SK-N-SH (cell line): ENCODE measurements at regions not wholly inside any gene's neighbourhood (a gene's known extent, or its start where the extent isn't known, plus 50 kb on each side); places are given as distances from the start of the nearest gene placed in this dataset.
A peak's percentile ranks its signal among the peaks of the same experiment; 100 is the strongest.

Source experiments
- CTCF ChIA-PET: fragments of 300-600, 350-600 bp; formaldehyde crosslinking; extraction: SDS; loops from one replicate; lab custom pipeline; 2021; lab: Yijun Ruan, JAX
- POLR2A ChIA-PET: fragments of 350-600 bp; sonication (Branson Sonifier 250); formaldehyde crosslinking; extraction: SDS; loops from one replicate; lab custom pipeline; 2020; ENCODE audit warnings: antibody characterized with exemption, inconsistent platforms; lab: Yijun Ruan, JAX
- DNase-seq: peaks from one replicate; pipeline ENCODE4 v3.0.0; 2012
- H2AFZ ChIP-seq: fragments of 200-600 bp; sonication (generic); 2 replicates; pipeline ENCODE4 v1.8.1; 2016; ENCODE audit warnings: antibody characterized with exemption, mild to moderate bottlenecking, low read depth
- H3F3A ChIP-seq: fragments of 200-600 bp; sonication (generic); replicated peaks from 2 replicates; pipeline ENCODE3; 2016; ENCODE audit warnings: antibody characterized with exemption, mild to moderate bottlenecking; ENCODE audit not compliant: insufficient read depth
- H3K27ac ChIP-seq, 2 experiments: fragments of 200-500 bp in 1 of 2; fragments of 200-600 bp in 1 of 2; sonication (Bioruptor generic) in 1 of 2; sonication (generic), shearing (Covaris generic) in 1 of 2; 2 replicates each; pipeline versions ENCODE4 v1.5.1 to v1.6.1; 2014 to 2016; ENCODE audit warnings: low read depth in 2 of 2, inconsistent platforms in 1 of 2, low read length in 1 of 2, mild to moderate bottlenecking in 1 of 2, mixed read lengths in 1 of 2
- H3K27me3 ChIP-seq: fragments of 200-600 bp; sonication (generic), shearing (Covaris generic); 2 replicates; pipeline ENCODE4 v1.6.1; 2016; ENCODE audit warnings: mixed run types; ENCODE audit not compliant: insufficient read depth
- H3K36me3 ChIP-seq, 2 experiments: fragments of 200-500 bp in 1 of 2; fragments of 200-600 bp in 1 of 2; sonication (Bioruptor generic) in 1 of 2; sonication (generic) in 1 of 2; replicated peaks in 1 of 2; 2 replicates each; pipeline versions ENCODE3 to v1.5.1; 2014 to 2016; ENCODE audit warnings: low read length in 1 of 2, mild to moderate bottlenecking in 1 of 2; ENCODE audit not compliant: insufficient read depth in 2 of 2, control insufficient read depth in 1 of 2
- H3K4me1 ChIP-seq, 2 experiments: fragments of 200-500 bp in 1 of 2; fragments of 200-600 bp in 1 of 2; sonication (Bioruptor generic) in 1 of 2; sonication (generic), shearing (Covaris generic) in 1 of 2; 2 replicates each; pipeline versions ENCODE4 v1.5.1 to v1.6.1; 2014 to 2016; ENCODE audit warnings: low read depth in 1 of 2, low read length in 1 of 2, mixed run types in 1 of 2; ENCODE audit not compliant: insufficient read depth in 2 of 2, control insufficient read depth in 1 of 2
- H3K4me2 ChIP-seq: fragments of 200-600 bp; sonication (generic), shearing (Covaris generic); 2 replicates; pipeline ENCODE4 v1.6.1; 2017; ENCODE audit warnings: mixed run types
- H3K4me3 ChIP-seq, 2 experiments: fragments of 200-500 bp in 1 of 2; fragments of 200-600 bp in 1 of 2; sonication (Bioruptor generic) in 1 of 2; sonication (generic), shearing (Covaris generic) in 1 of 2; 2 replicates each; pipeline versions ENCODE4 v1.5.1 to v1.8.1; 2014 to 2016; ENCODE audit warnings: low read depth in 2 of 2, inconsistent platforms in 1 of 2, low read length in 1 of 2, mild to moderate bottlenecking in 1 of 2, mixed read lengths in 1 of 2, moderate library complexity in 1 of 2
- H3K79me2 ChIP-seq: fragments of 200-600 bp; sonication (generic); 2 replicates; pipeline ENCODE4 v1.8.1; 2017; ENCODE audit warnings: mild to moderate bottlenecking; ENCODE audit not compliant: insufficient read depth
- H3K9ac ChIP-seq: fragments of 200-600 bp; sonication (generic); 2 replicates; pipeline ENCODE4 v1.6.1; 2017; ENCODE audit warnings: mixed run types
- H3K9me2 ChIP-seq: fragments of 200-600 bp; sonication (generic); 2 replicates; pipeline ENCODE4 v1.6.1; 2017; ENCODE audit warnings: mixed run types
- H3K9me3 ChIP-seq: fragments of 200-600 bp; sonication (generic); 2 replicates; pipeline ENCODE4 v1.6.1; 2017; ENCODE audit warnings: mixed run types, mild to moderate bottlenecking, moderate library complexity
- H4K20me1 ChIP-seq: fragments of 200-600 bp; sonication (generic); 2 replicates; pipeline ENCODE4 v1.6.1; 2017; ENCODE audit warnings: mild to moderate bottlenecking, mixed run types; ENCODE audit not compliant: insufficient read depth
- ELF1 ChIP-seq: IDR thresholded peaks from 2 replicates; pipeline ENCODE4 v1.4.0; 2012
- FOXJ3 ChIP-seq: sonication (generic); formaldehyde crosslinking; IDR thresholded peaks from 2 replicates; pipeline ENCODE4 v1.5.1; 2020; ENCODE audit warnings: mild to moderate bottlenecking, missing genetic modification reagents
- GABPA ChIP-seq: IDR thresholded peaks from 2 replicates; pipeline ENCODE4 v1.4.0; 2012; ENCODE audit warnings: low read depth, mild to moderate bottlenecking
- JUND ChIP-seq: IDR thresholded peaks from 2 replicates; pipeline ENCODE4 v1.4.0; 2012
- MXI1 ChIP-seq: IDR thresholded peaks from 2 replicates; pipeline ENCODE4 v1.6.1; 2012; ENCODE audit warnings: mild to moderate bottlenecking, low read depth, low read length, improper control_type of control experiment
- RCOR1 ChIP-seq: fragments of 150-350 bp; IDR thresholded peaks from 2 replicates; pipeline ENCODE4 v1.6.1; 2017; ENCODE audit warnings: antibody characterized with exemption, low read length
- REST ChIP-seq: IDR thresholded peaks from 2 replicates; pipeline ENCODE4 v1.6.1; 2012; ENCODE audit warnings: mild to moderate bottlenecking, low read depth, low read length, moderate library complexity
- RXRA ChIP-seq: IDR thresholded peaks from 2 replicates; pipeline ENCODE4 v1.4.0; 2012; ENCODE audit warnings: low read depth, mild to moderate bottlenecking, borderline replicate concordance
- USF2 ChIP-seq: fragments of 150-350 bp; IDR thresholded peaks from 2 replicates; pipeline ENCODE4 v1.6.1; 2017; ENCODE audit warnings: antibody characterized with exemption, low read length, low read depth, borderline replicate concordance
- WGBS: methylation state at CpG from one replicate; pipeline ENCODE4 v1.1.6; 2017; ENCODE audit warnings: low lambda C conversion rate; 5-methylcytosine and 5-hydroxymethylcytosine counted together
- TF ChIP-seq, protein P1 (sequence below): fragments of 200-600 bp; sonication (generic); IDR thresholded peaks from 2 replicates; pipeline ENCODE4 v1.6.1; 2017; ENCODE audit warnings: antibody characterized with exemption, mild to moderate bottlenecking, moderate library complexity
- TF ChIP-seq, protein P2 (sequence below): IDR thresholded peaks from 2 replicates; pipeline ENCODE4 v1.4.0; 2012; ENCODE audit warnings: low read depth
- TF ChIP-seq, protein P3 (sequence below): IDR thresholded peaks from 2 replicates; pipeline ENCODE4 v1.4.0; 2012; ENCODE audit warnings: low read depth, borderline replicate concordance

DNA sequence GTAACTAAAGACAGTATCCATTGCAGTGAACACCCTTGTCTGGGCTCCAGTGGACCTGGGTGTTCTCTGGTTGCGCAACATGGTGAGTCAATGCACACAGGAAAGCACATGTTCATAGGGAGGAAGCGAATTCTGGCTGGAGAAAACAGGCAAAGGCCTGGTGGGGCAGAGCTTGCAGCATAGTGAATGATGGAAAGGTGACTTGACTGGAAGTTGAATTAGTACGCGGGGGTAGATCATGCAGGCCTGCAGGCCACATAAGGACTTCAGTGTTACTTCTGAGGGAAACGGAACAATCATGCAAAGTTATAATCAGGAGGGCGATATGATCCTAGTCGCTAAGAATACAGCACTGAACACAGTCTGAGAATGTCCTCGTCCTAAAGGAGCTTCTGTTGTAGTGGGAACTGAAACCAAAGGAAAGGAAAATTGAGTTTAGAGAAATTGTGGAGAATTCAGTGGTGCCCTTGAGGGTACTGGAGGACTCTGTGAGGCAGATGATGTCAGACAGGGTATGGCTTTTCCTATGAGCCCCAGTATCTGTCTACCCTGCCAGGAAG lies 71.9 kb upstream of the RANBP3L start:
- no peaks in the 10 kb centered on the region for H3K9me3 ChIP-seq
- TF ChIP-seq JUND (no peak), RXRA (no peak), ELF1 (no peak), GABPA (no peak), MXI1 (no peak), REST (no peak), USF2 (no peak), FOXJ3 (CRISPR knock-in tag) (no peak), RCOR1 (no peak)
- TF ChIP-seq, protein P1, sequence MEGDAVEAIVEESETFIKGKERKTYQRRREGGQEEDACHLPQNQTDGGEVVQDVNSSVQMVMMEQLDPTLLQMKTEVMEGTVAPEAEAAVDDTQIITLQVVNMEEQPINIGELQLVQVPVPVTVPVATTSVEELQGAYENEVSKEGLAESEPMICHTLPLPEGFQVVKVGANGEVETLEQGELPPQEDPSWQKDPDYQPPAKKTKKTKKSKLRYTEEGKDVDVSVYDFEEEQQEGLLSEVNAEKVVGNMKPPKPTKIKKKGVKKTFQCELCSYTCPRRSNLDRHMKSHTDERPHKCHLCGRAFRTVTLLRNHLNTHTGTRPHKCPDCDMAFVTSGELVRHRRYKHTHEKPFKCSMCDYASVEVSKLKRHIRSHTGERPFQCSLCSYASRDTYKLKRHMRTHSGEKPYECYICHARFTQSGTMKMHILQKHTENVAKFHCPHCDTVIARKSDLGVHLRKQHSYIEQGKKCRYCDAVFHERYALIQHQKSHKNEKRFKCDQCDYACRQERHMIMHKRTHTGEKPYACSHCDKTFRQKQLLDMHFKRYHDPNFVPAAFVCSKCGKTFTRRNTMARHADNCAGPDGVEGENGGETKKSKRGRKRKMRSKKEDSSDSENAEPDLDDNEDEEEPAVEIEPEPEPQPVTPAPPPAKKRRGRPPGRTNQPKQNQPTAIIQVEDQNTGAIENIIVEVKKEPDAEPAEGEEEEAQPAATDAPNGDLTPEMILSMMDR, result no peak
- TF ChIP-seq, protein P2, sequence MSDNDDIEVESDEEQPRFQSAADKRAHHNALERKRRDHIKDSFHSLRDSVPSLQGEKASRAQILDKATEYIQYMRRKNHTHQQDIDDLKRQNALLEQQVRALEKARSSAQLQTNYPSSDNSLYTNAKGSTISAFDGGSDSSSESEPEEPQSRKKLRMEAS, result no peak
- TF ChIP-seq, protein P3, sequence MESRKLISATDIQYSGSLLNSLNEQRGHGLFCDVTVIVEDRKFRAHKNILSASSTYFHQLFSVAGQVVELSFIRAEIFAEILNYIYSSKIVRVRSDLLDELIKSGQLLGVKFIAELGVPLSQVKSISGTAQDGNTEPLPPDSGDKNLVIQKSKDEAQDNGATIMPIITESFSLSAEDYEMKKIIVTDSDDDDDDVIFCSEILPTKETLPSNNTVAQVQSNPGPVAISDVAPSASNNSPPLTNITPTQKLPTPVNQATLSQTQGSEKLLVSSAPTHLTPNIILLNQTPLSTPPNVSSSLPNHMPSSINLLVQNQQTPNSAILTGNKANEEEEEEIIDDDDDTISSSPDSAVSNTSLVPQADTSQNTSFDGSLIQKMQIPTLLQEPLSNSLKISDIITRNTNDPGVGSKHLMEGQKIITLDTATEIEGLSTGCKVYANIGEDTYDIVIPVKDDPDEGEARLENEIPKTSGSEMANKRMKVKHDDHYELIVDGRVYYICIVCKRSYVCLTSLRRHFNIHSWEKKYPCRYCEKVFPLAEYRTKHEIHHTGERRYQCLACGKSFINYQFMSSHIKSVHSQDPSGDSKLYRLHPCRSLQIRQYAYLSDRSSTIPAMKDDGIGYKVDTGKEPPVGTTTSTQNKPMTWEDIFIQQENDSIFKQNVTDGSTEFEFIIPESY, result no peak
- ChIA-PET POLR2A (no interaction called here), CTCF (no interaction called here)
- DNase-seq, result no peak
- no peaks in the 10 kb centered on the region for H3K36me3 ChIP-seq
- H4K20me1 ChIP-seq, result no peaks in the 10 kb centered on the region
- H3K4me3 ChIP-seq, result no peak overlapping the region
- H3K79me2 ChIP-seq, result no peaks in the 10 kb centered on the region
- H3K27ac ChIP-seq, result peak overlapping the region in 1 of 2 experiments; percentile 25; a peak in 1 of 4 replicates
- no peak overlapping the region for H3K4me2 ChIP-seq
- no peak overlapping the region for H3K9ac ChIP-seq
- H3F3A ChIP-seq, result peaks cover 5% of the 10 kb centered on the region
- H3K27me3 ChIP-seq, result no peaks in the 10 kb centered on the region
- no peaks in the 10 kb centered on the region; a peak in 1 of 4 replicates for H3K4me1 ChIP-seq
- no peaks in the 10 kb centered on the region for H3K9me2 ChIP-seq
- 61% methylated on average over 8 of the region's 8 CpGs for WGBS
- H2AFZ ChIP-seq, result no peak overlapping the region
